DND-41 (cell line): ENCODE measurements at regions not wholly inside any gene's neighbourhood (a gene's known extent, or its start where the extent isn't known, plus 50 kb on each side); places are given as distances from the start of the nearest gene placed in this dataset.

ENCODE experiments used
- ATAC-seq: fragments of 200-7000 bp; cut with Tn5 transposase; 3 replicates; pipeline ENCODE4 v1.9.1; 2021; ENCODE audit warnings: low read depth; ENCODE audit not compliant: insufficient read depth
- DNase-seq: peaks from one replicate; pipeline ENCODE4 v3.0.0-alpha.2; 2020
- H2AFZ ChIP-seq: 2 replicates; pipeline ENCODE4 v1.6.0; 2012; ENCODE audit warnings: low read depth, low read length
- H3K27ac ChIP-seq: 2 replicates; pipeline ENCODE4 v1.5.1; 2012; ENCODE audit warnings: low read length, inconsistent platforms
- H3K27me3 ChIP-seq: fragments of 200-600 bp; sonication (generic); 2 replicates; pipeline ENCODE4 v1.6.0; 2012; ENCODE audit warnings: low read length, mild to moderate bottlenecking, inconsistent platforms; ENCODE audit not compliant: insufficient read depth, poor library complexity
- H3K36me3 ChIP-seq: 2 replicates; pipeline ENCODE4 v1.5.1; 2012; ENCODE audit warnings: low read length, inconsistent platforms; ENCODE audit not compliant: insufficient read depth
- H3K4me1 ChIP-seq: 2 replicates; pipeline ENCODE4 v1.5.1; 2012; ENCODE audit warnings: mild to moderate bottlenecking, low read length; ENCODE audit not compliant: insufficient read depth
- H3K4me2 ChIP-seq: 2 replicates; pipeline ENCODE4 v1.6.0; 2012; ENCODE audit warnings: mild to moderate bottlenecking, moderate library complexity, low read length, inconsistent platforms; ENCODE audit not compliant: insufficient read depth
- H3K4me3 ChIP-seq, 2 experiments: fragments of 200-600 bp in 1 of 2; shearing (Covaris generic) in 1 of 2; 2 replicates each; pipeline ENCODE4 v1.5.1; 2012 to 2016; ENCODE audit warnings: inconsistent platforms in 2 of 2, low read length in 2 of 2, mild to moderate bottlenecking in 2 of 2, low read depth in 1 of 2, moderate library complexity in 1 of 2
- H3K79me2 ChIP-seq: 2 replicates; pipeline ENCODE4 v1.6.0; 2012; ENCODE audit warnings: low read length, inconsistent platforms; ENCODE audit not compliant: insufficient read depth
- H3K9ac ChIP-seq: 2 replicates; pipeline ENCODE4 v1.6.0; 2012; ENCODE audit warnings: low read depth, mild to moderate bottlenecking, inconsistent platforms, low read length, moderate library complexity
- H3K9me3 ChIP-seq: 2 replicates; pipeline ENCODE4 v1.5.1; 2012; ENCODE audit warnings: low read length, moderate library complexity, mild to moderate bottlenecking, inconsistent platforms; ENCODE audit not compliant: insufficient read depth, severe bottlenecking
- H4K20me1 ChIP-seq: 2 replicates; pipeline ENCODE4 v1.6.0; 2012; ENCODE audit warnings: low read length; ENCODE audit not compliant: insufficient read depth
- CTCF ChIP-seq: IDR thresholded peaks from 2 replicates; pipeline ENCODE4 v1.5.1; 2012; ENCODE audit warnings: borderline replicate concordance, low read length, moderate library complexity, mild to moderate bottlenecking; ENCODE audit not compliant: poor library complexity, severe bottlenecking; ENCODE audit errors: extremely low read depth
- EZH2 ChIP-seq: IDR thresholded peaks from 3 replicates; pipeline ENCODE4 v1.6.1; 2012; ENCODE audit warnings: borderline replicate concordance, low read depth, mild to moderate bottlenecking, moderate library complexity, low read length, inconsistent platforms; ENCODE audit not compliant: severe bottlenecking

GRCh38 chr9:108534741-108535140, 321.0 kb downstream of the ACTL7B start:
- Histone ChIP-seq H3K9me3 (no peaks in the 10 kb centered on the region), H3K27ac (no peak overlapping the region), H3K79me2 (no peaks in the 10 kb centered on the region), H2AFZ (no peak overlapping the region), H3K4me3 (no peak overlapping the region), H3K27me3 (no peaks in the 10 kb centered on the region), H3K4me2 (no peak overlapping the region), H4K20me1 (no peaks in the 10 kb centered on the region), H3K9ac (no peak overlapping the region), H3K36me3 (no peaks in the 10 kb centered on the region), H3K4me1 (no peaks in the 10 kb centered on the region)
- TF ChIP-seq CTCF (no peak), EZH2 (no peak)
- DNase-seq (no peak), ATAC-seq (no peak)

GRCh38 chr9:108530141-108530540, 325.6 kb downstream of the ACTL7B start:
- Histone ChIP-seq H3K79me2 (no peaks in the 10 kb centered on the region), H2AFZ (no peak overlapping the region), H3K27me3 (no peaks in the 10 kb centered on the region), H3K4me2 (no peak overlapping the region), H3K9me3 (no peaks in the 10 kb centered on the region), H3K4me1 (no peaks in the 10 kb centered on the region), H3K36me3 (no peaks in the 10 kb centered on the region), H3K9ac (no peak overlapping the region), H3K4me3 (no peak overlapping the region), H4K20me1 (no peaks in the 10 kb centered on the region), H3K27ac (no peak overlapping the region)
- DNase-seq (no peak), ATAC-seq (no peak)
- TF ChIP-seq EZH2 (no peak), CTCF (no peak)

GRCh38 chr9:108528231-108528630, 327.6 kb downstream of the ACTL7B start:
- Histone ChIP-seq H3K4me1 (no peaks in the 10 kb centered on the region), H3K9me3 (no peaks in the 10 kb centered on the region), H3K27me3 (no peaks in the 10 kb centered on the region), H4K20me1 (no peaks in the 10 kb centered on the region), H3K4me2 (no peak overlapping the region), H3K36me3 (no peaks in the 10 kb centered on the region), H3K27ac (no peak overlapping the region), H3K4me3 (no peak overlapping the region), H2AFZ (no peak overlapping the region), H3K9ac (no peak overlapping the region), H3K79me2 (no peaks in the 10 kb centered on the region)
- ATAC-seq (no peak), DNase-seq (no peak)
- TF ChIP-seq CTCF (no peak), EZH2 (no peak)

GRCh38 chr9:108526518-108526917, 329.3 kb downstream of the ACTL7B start:
- DNase-seq: no peak
- no peak overlapping the region for H3K4me2 ChIP-seq
- TF ChIP-seq EZH2 (no peak), CTCF (no peak)
- no peak overlapping the region for H3K27ac ChIP-seq
- ATAC-seq: no peak
- no peaks in the 10 kb centered on the region for H3K27me3 ChIP-seq
- H3K36me3 ChIP-seq: no peaks in the 10 kb centered on the region
- H3K4me3 ChIP-seq: no peak overlapping the region
- no peaks in the 10 kb centered on the region for H3K4me1 ChIP-seq
- no peaks in the 10 kb centered on the region for H3K79me2 ChIP-seq
- H3K9ac ChIP-seq: no peak overlapping the region
- H4K20me1 ChIP-seq: no peaks in the 10 kb centered on the region
- no peak overlapping the region for H2AFZ ChIP-seq
- no peaks in the 10 kb centered on the region for H3K9me3 ChIP-seq
